Smooth muscle cell (in vitro differentiated cells): ENCODE measurements at regions not wholly inside any gene's neighbourhood (a gene's known extent, or its start where the extent isn't known, plus 50 kb on each side); places are given as distances from the start of the nearest gene placed in this dataset.

Experiments
- DNase-seq: peaks from one replicate; lab custom pipeline; 2025; ENCODE audit not compliant: unreplicated experiment; lab: John Stamatoyannopoulos, UW
- H2AFZ ChIP-seq: fragments of 200-600 bp; sonication (generic); 2 replicates; pipeline ENCODE4 v1.6.0; 2016; ENCODE audit warnings: antibody characterized with exemption, low read depth, mild to moderate bottlenecking
- H3F3A ChIP-seq: fragments of 200-600 bp; sonication (generic); 2 replicates; pipeline ENCODE4 v1.6.0; 2017; ENCODE audit warnings: antibody characterized with exemption, low read depth
- H3K27ac ChIP-seq: fragments of 200-600 bp; sonication (generic); 2 replicates; pipeline ENCODE4 v1.5.1; 2016; ENCODE audit warnings: low read depth, mild to moderate bottlenecking
- H3K27me3 ChIP-seq: fragments of 200-600 bp; sonication (generic); 2 replicates; pipeline ENCODE4 v1.6.1; 2016; ENCODE audit warnings: low read depth, mild to moderate bottlenecking
- H3K36me3 ChIP-seq: fragments of 200-600 bp; sonication (generic); 2 replicates; pipeline ENCODE4 v1.5.1; 2016; ENCODE audit warnings: low read depth
- H3K4me1 ChIP-seq: fragments of 200-600 bp; sonication (generic); 2 replicates; pipeline ENCODE4 v1.5.1; 2016; ENCODE audit warnings: low read depth
- H3K4me2 ChIP-seq: fragments of 200-600 bp; sonication (generic); 2 replicates; pipeline ENCODE4 v1.6.0; 2016; ENCODE audit warnings: mild to moderate bottlenecking
- H3K4me3 ChIP-seq: fragments of 200-600 bp; sonication (generic); 2 replicates; pipeline ENCODE4 v1.5.1; 2016; ENCODE audit warnings: mild to moderate bottlenecking
- H3K79me2 ChIP-seq: fragments of 200-600 bp; sonication (generic); 2 replicates; pipeline ENCODE4 v1.6.0; 2016; ENCODE audit warnings: low read depth, mild to moderate bottlenecking
- H3K9ac ChIP-seq: fragments of 200-600 bp; sonication (generic); 2 replicates; pipeline ENCODE4 v1.6.0; 2016; ENCODE audit warnings: low read depth
- H3K9me3 ChIP-seq: fragments of 200-600 bp; sonication (generic); replicated peaks from 2 replicates; pipeline ENCODE4 v1.5.1; 2016; ENCODE audit warnings: low read depth
- H4K20me1 ChIP-seq: fragments of 200-600 bp; sonication (generic); 2 replicates; pipeline ENCODE4 v1.6.0; 2016; ENCODE audit warnings: low read depth
- CTCF ChIP-seq: fragments of 200-600 bp; sonication (generic); IDR thresholded peaks from 2 replicates; pipeline ENCODE4 v1.5.1; 2017; ENCODE audit warnings: borderline replicate concordance, mild to moderate bottlenecking, antibody characterized with exemption; ENCODE audit not compliant: insufficient read depth, poor library complexity, severe bottlenecking
- WGBS: methylation state at CpG from one replicate; pipeline ENCODE4 v1.1.7; 2016; ENCODE audit warnings: low lambda C conversion rate; 5-methylcytosine and 5-hydroxymethylcytosine counted together

- Histone ChIP-seq H3K36me3 (no peaks in the 10 kb centered on the region), H3K9ac (no peak overlapping the region), H3K4me1 (no peaks in the 10 kb centered on the region), H3K27me3 (no peaks in the 10 kb centered on the region), H3K9me3 (no peaks in the 10 kb centered on the region), H3K4me3 (no peak overlapping the region), H3K79me2 (no peaks in the 10 kb centered on the region), H3K27ac (no peak overlapping the region), H3F3A (no peaks in the 10 kb centered on the region), H3K4me2 (no peak overlapping the region), H4K20me1 (no peaks in the 10 kb centered on the region), H2AFZ (no peak overlapping the region)
- no peak for TF ChIP-seq CTCF
- 100% methylated on average over 1 of the region's 1 CpG for WGBS
- DNase-seq: no peak
Observed at GRCh38 chr9:88920645-88921044, 70.6 kb upstream of the S1PR3 start.

DNA sequence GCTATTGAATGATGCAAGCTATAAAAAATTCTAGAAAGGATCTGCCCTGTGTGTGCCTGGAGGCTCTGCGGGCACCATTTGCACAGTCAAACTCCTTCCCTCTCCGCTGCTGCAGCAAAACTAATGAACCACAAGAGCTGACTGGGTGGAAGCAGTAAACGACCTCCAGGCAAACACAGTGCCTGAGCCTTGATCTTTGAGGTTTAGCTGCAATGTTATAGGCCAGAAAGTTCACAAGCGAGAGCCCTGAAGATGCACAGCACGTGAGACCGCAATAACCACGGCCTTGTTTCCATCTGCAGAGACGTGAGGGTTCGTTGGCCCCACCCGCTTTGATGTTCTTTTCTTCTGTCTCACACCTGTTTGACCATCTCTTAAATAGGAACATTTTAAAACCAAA, 69.2 kb upstream of the S1PR3 start:
- Histone ChIP-seq H3K9me3 (no peaks in the 10 kb centered on the region), H3K9ac (no peak overlapping the region), H3K4me3 (no peak overlapping the region), H4K20me1 (no peaks in the 10 kb centered on the region), H3K4me1 (no peaks in the 10 kb centered on the region), H3K36me3 (no peaks in the 10 kb centered on the region), H3K79me2 (no peaks in the 10 kb centered on the region), H3F3A (no peaks in the 10 kb centered on the region), H3K27ac (no peak overlapping the region), H2AFZ (no peak overlapping the region), H3K4me2 (no peak overlapping the region), H3K27me3 (no peaks in the 10 kb centered on the region)
- TF ChIP-seq CTCF: no peak
- 84% methylated on average over 10 of the region's 10 CpGs for WGBS
- no peak for DNase-seq

GRCh38 chr9:88923092-88923491, 68.2 kb upstream of the S1PR3 start:
- H3K4me3 ChIP-seq: no peak overlapping the region
- no peaks in the 10 kb centered on the region for H3K79me2 ChIP-seq
- no peaks in the 10 kb centered on the region for H3K27me3 ChIP-seq
- no peak overlapping the region for H3K9ac ChIP-seq
- no peak overlapping the region for H3K27ac ChIP-seq
- 88% methylated on average over 2 of the region's 2 CpGs for WGBS
- no peak for TF ChIP-seq CTCF
- H3F3A ChIP-seq: no peaks in the 10 kb centered on the region
- no peaks in the 10 kb centered on the region for H3K36me3 ChIP-seq
- no peaks in the 10 kb centered on the region for H3K4me1 ChIP-seq
- H3K9me3 ChIP-seq: no peaks in the 10 kb centered on the region
- H3K4me2 ChIP-seq: no peak overlapping the region
- DNase-seq: no peak
- no peak overlapping the region for H2AFZ ChIP-seq
- no peaks in the 10 kb centered on the region for H4K20me1 ChIP-seq

DNA sequence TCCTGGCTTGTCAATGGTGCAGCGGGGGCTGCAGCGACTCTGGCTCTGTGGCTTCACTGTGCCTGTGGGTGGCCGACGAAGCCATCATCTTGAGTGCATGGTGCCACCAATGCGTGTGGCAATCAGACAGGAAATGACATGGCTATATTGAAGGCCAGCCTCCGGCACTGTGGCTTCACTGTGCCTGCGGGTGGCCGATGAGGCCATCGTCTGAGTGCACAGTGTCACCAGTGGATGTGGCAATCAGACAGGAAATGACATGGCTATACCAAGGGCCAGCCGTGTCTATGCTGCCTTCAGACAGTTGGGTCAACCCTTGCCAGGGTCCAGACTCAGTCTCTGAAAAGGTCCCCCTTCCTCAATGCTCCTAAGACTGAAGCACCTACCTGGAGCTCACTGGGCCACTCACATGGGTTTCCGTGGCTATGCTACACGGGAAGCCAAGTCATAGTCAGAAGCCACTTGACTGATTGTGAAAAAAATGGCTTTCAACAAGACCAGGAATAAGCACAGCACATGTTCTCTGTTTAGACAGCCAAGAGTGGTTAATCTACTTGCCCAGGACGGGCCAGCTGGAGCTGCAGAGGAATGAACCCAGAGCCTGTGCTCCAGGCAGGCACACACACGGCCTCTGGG, 67.5 kb upstream of the S1PR3 start:
- Histone ChIP-seq H3K4me2 (no peak overlapping the region), H3K79me2 (no peaks in the 10 kb centered on the region), H3K27me3 (no peaks in the 10 kb centered on the region), H3K4me3 (no peak overlapping the region), H2AFZ (no peak overlapping the region), H3K9ac (no peak overlapping the region), H3K4me1 (no peaks in the 10 kb centered on the region), H3K9me3 (no peaks in the 10 kb centered on the region), H3K36me3 (no peaks in the 10 kb centered on the region), H4K20me1 (no peaks in the 10 kb centered on the region), H3F3A (no peaks in the 10 kb centered on the region), H3K27ac (no peak overlapping the region)
- WGBS: 96% methylated on average over 14 of the region's 14 CpGs
- DNase-seq: no peak
- no peak for TF ChIP-seq CTCF
